ENCODE measurements at regions not wholly inside any gene's neighbourhood (a gene's known extent, or its start where the extent isn't known, plus 50 kb on each side); places are given as distances from the start of the nearest gene placed in this dataset.

GRCh38 chr13:53105890-53106289, 77.3 kb downstream of the OLFM4 start:
- no peak for TF ChIP-seq EZH2 (IDR thresholded peaks at IDR 0.05; ENCODE audit: borderline replicate concordance, low read depth, low read length, severe bottlenecking)
- TF ChIP-seq, protein P1, sequence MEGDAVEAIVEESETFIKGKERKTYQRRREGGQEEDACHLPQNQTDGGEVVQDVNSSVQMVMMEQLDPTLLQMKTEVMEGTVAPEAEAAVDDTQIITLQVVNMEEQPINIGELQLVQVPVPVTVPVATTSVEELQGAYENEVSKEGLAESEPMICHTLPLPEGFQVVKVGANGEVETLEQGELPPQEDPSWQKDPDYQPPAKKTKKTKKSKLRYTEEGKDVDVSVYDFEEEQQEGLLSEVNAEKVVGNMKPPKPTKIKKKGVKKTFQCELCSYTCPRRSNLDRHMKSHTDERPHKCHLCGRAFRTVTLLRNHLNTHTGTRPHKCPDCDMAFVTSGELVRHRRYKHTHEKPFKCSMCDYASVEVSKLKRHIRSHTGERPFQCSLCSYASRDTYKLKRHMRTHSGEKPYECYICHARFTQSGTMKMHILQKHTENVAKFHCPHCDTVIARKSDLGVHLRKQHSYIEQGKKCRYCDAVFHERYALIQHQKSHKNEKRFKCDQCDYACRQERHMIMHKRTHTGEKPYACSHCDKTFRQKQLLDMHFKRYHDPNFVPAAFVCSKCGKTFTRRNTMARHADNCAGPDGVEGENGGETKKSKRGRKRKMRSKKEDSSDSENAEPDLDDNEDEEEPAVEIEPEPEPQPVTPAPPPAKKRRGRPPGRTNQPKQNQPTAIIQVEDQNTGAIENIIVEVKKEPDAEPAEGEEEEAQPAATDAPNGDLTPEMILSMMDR (IDR thresholded peaks at IDR 0.05; ENCODE audit: borderline replicate concordance, extremely low read depth, low read length, poor library complexity, severe bottlenecking), result no peak
